IMR-90 (cell line): ENCODE measurements at regions not wholly inside any gene's neighbourhood (a gene's known extent, or its start where the extent isn't known, plus 50 kb on each side); places are given as distances from the start of the nearest gene placed in this dataset.

ENCODE experiments used
- ATAC-seq: fragments of 200-7000 bp; cut with Tn5 transposase; 2 replicates; pipeline ENCODE4 v1.9.1; 2020; ENCODE audit warnings: low read depth, mild to moderate bottlenecking, moderate library complexity
- BruUV-seq: library from RNA; stranded (reverse); fragments of 400-500 nt; replicated peaks from 2 replicates; lab custom pipeline; 2021; lab: Mats Ljungman, UMichigan
- CTCF ChIA-PET: fragments of 300-600 bp; formaldehyde crosslinking; extraction: SDS; loops from one replicate; lab custom pipeline; 2021; ENCODE audit warnings: antibody characterized with exemption; lab: Yijun Ruan, JAX
- POLR2A ChIA-PET: fragments of 300-600 bp; sonication (Branson Sonifier 250); formaldehyde crosslinking; loops from one replicate; lab custom pipeline; 2022; ENCODE audit warnings: antibody characterized with exemption; ENCODE audit not compliant: unreplicated experiment; lab: Charles Lee
- DNase-seq: peaks from one replicate; pipeline ENCODE4 v3.0.0; 2013
- H2AFZ ChIP-seq: replicated peaks from 2 replicates; pipeline ENCODE3; 2013; ENCODE audit warnings: low read length, mild to moderate bottlenecking; ENCODE audit not compliant: poor library complexity
- H2AK5ac ChIP-seq: 2 replicates; pipeline ENCODE4 v1.6.1; 2013; ENCODE audit warnings: low read depth, low read length, inconsistent platforms
- H2AK9ac ChIP-seq: replicated peaks from 2 replicates; pipeline ENCODE3; 2013; ENCODE audit warnings: mild to moderate bottlenecking, low read depth, low read length, moderate library complexity; ENCODE audit not compliant: poor library complexity
- H2BK120ac ChIP-seq: 2 replicates; pipeline ENCODE4 v1.6.1; 2013; ENCODE audit warnings: low read depth, low read length, inconsistent platforms
- H2BK15ac ChIP-seq: 3 replicates; pipeline ENCODE4 v1.6.1; 2013; ENCODE audit warnings: low read depth, low read length, inconsistent platforms
- H2BK20ac ChIP-seq: 2 replicates; pipeline ENCODE4 v1.6.1; 2013; ENCODE audit warnings: low read depth, mild to moderate bottlenecking, inconsistent platforms, low read length, moderate library complexity
- H2BK5ac ChIP-seq: 2 replicates; pipeline ENCODE4 v1.6.1; 2013; ENCODE audit warnings: mild to moderate bottlenecking, low read depth, low read length, inconsistent platforms; ENCODE audit not compliant: poor library complexity, severe bottlenecking
- H3K14ac ChIP-seq: replicated peaks from 2 replicates; pipeline ENCODE4 v1.6.1; 2013; ENCODE audit warnings: low read depth, low read length, inconsistent platforms
- H3K18ac ChIP-seq: 2 replicates; pipeline ENCODE4 v1.6.1; 2013; ENCODE audit warnings: low read depth, low read length, control low read depth
- H3K23ac ChIP-seq: 2 replicates; pipeline ENCODE4 v1.6.1; 2013; ENCODE audit warnings: low read depth, low read length, inconsistent platforms
- H3K27ac ChIP-seq: 2 replicates; pipeline ENCODE4 v1.5.1; 2013; ENCODE audit warnings: mild to moderate bottlenecking, control low read depth, low read length; ENCODE audit not compliant: insufficient read depth
- H3K27me3 ChIP-seq: 2 replicates; pipeline ENCODE4 v1.6.1; 2013; ENCODE audit warnings: low read length; ENCODE audit not compliant: control insufficient read depth, insufficient read depth
- H3K36me3 ChIP-seq: 2 replicates; pipeline ENCODE4 v1.6.1; 2013; ENCODE audit warnings: low read length, mixed read lengths; ENCODE audit not compliant: control insufficient read depth, insufficient read depth
- H3K4ac ChIP-seq: 2 replicates; pipeline ENCODE4 v1.6.1; 2013; ENCODE audit warnings: low read depth, low read length, inconsistent platforms
- H3K4me1 ChIP-seq: 2 replicates; pipeline ENCODE4 v1.6.1; 2013; ENCODE audit warnings: low read length, mixed read lengths; ENCODE audit not compliant: control insufficient read depth, insufficient read depth
- H3K4me2 ChIP-seq: 2 replicates; pipeline ENCODE4 v1.6.1; 2013; ENCODE audit warnings: low read depth, mild to moderate bottlenecking, control low read depth, low read length, moderate library complexity
- H3K4me3 ChIP-seq: 2 replicates; pipeline ENCODE4 v1.5.1; 2013; ENCODE audit warnings: low read depth, mild to moderate bottlenecking, control low read depth, low read length, moderate library complexity; ENCODE audit not compliant: insufficient read depth
- H3K56ac ChIP-seq: 2 replicates; pipeline ENCODE4 v1.6.1; 2013; ENCODE audit warnings: low read length, inconsistent platforms; ENCODE audit not compliant: insufficient read depth; ENCODE audit errors: extremely low read depth
- H3K79me1 ChIP-seq, 2 experiments: 2 replicates each; pipeline ENCODE4 v1.6.1; 2013; ENCODE audit warnings: low read length in 2 of 2, inconsistent platforms in 1 of 2, low read depth in 1 of 2
- H3K9ac ChIP-seq: 2 replicates; pipeline ENCODE4 v1.6.1; 2013; ENCODE audit warnings: low read depth, low read length, control low read depth
- H3K9me1 ChIP-seq: 2 replicates; pipeline ENCODE4 v1.6.1; 2013; ENCODE audit warnings: low read length, inconsistent platforms; ENCODE audit not compliant: insufficient read depth
- H3K9me3 ChIP-seq: 2 replicates; pipeline ENCODE4 v1.6.1; 2013; ENCODE audit warnings: low read length; ENCODE audit not compliant: control insufficient read depth, insufficient read depth
- H4K20me1 ChIP-seq: 2 replicates; pipeline ENCODE4 v1.6.1; 2013; ENCODE audit warnings: low read length, inconsistent platforms; ENCODE audit not compliant: insufficient read depth
- H4K5ac ChIP-seq: 2 replicates; pipeline ENCODE4 v1.6.1; 2013; ENCODE audit warnings: mild to moderate bottlenecking, low read depth, low read length, control low read depth
- H4K8ac ChIP-seq, 2 experiments: 2 replicates each; pipeline ENCODE4 v1.6.1; 2013; ENCODE audit warnings: low read depth in 2 of 2, low read length in 2 of 2, control low read depth in 1 of 2, inconsistent platforms in 1 of 2
- H4K91ac ChIP-seq: 2 replicates; pipeline ENCODE4 v1.6.1; 2013; ENCODE audit warnings: low read depth, low read length, inconsistent platforms; ENCODE audit not compliant: insufficient read depth
- BHLHE40 ChIP-seq: fragments of 150-350 bp; IDR thresholded peaks from 2 replicates; pipeline ENCODE4 v1.6.1; 2016; ENCODE audit warnings: mild to moderate bottlenecking, low read depth, low read length
- CEBPB ChIP-seq: IDR thresholded peaks from 2 replicates; pipeline ENCODE4 v1.6.1; 2012; ENCODE audit warnings: low read depth, low read length, improper control_type of control experiment
- CHD1 ChIP-seq: IDR thresholded peaks from 2 replicates; pipeline ENCODE4 v1.6.1; 2012; ENCODE audit warnings: low read depth, low read length, improper control_type of control experiment
- NFE2L2 ChIP-seq: fragments of 150-350 bp; IDR thresholded peaks from 2 replicates; pipeline ENCODE4 v1.6.1; 2016; ENCODE audit warnings: low read depth, mild to moderate bottlenecking, low read length
- RFX5 ChIP-seq: IDR thresholded peaks from 2 replicates; pipeline ENCODE4 v1.8.0; 2012; ENCODE audit warnings: low read depth, mild to moderate bottlenecking, low read length, moderate library complexity
- SMC3 ChIP-seq: fragments of 150-350 bp; IDR thresholded peaks from 2 replicates; pipeline ENCODE4 v1.6.1; 2016; ENCODE audit warnings: low read depth, mild to moderate bottlenecking, antibody characterized with exemption, low read length, moderate library complexity
- USF2 ChIP-seq: fragments of 150-350 bp; IDR thresholded peaks from 2 replicates; pipeline ENCODE4 v1.6.1; 2017; ENCODE audit warnings: mild to moderate bottlenecking, antibody characterized with exemption, low read length, low read depth
- WGBS, 2 experiments: methylation state at CpG; one replicate each; pipeline versions ENCODE4 v1.1.5 to v1.1.7; 2013; ENCODE audit warnings: missing lambda C conversion rate in 2 of 2; ENCODE audit not compliant: insufficient read length in 1 of 2; ENCODE audit errors: extremely low coverage in 2 of 2; 5-methylcytosine and 5-hydroxymethylcytosine counted together
- dilution Hi-C: fragments of 300-500 bp; cut with HindIII; formaldehyde crosslinking; loops from one replicate; pipeline ENCODE4 v1.14.3; 2018; ENCODE audit warnings: low sequenced_read_pairs; ENCODE audit not compliant: unreplicated experiment
- in situ Hi-C: fragments of 300-500 bp; cut with MboI; formaldehyde crosslinking; loops from 3 replicates; pipeline ENCODE4 v1.14.3; 2019; ENCODE audit warnings: low sequenced_read_pairs, inconsistent platforms, mixed read lengths
- intact Hi-C: fragments of 100-400 bp; cut with micrococcal nuclease; formaldehyde crosslinking; loops from 2 replicates; pipeline ENCODE4 v1.10.0; 2022

- no peaks in the 10 kb centered on the region for H3K4me1 ChIP-seq
- DNase-seq, result no peak
- no peak overlapping the region for H4K91ac ChIP-seq
- H2AK9ac ChIP-seq, result no peak overlapping the region
- no peaks in the 10 kb centered on the region for H4K20me1 ChIP-seq
- no peak overlapping the region for H3K4me3 ChIP-seq
- H3K14ac ChIP-seq, result no peak overlapping the region
- H3K27ac ChIP-seq, result no peak overlapping the region
- WGBS, 2 experiments, result 100% methylated on average over 1 of the region's 4 CpGs; no CpG with 5 or more reads in 1 of the 2 experiments
- no peak overlapping the region for H2BK15ac ChIP-seq
- no peak for ATAC-seq
- H3K4me2 ChIP-seq, result no peak overlapping the region
- intact Hi-C loops (no loop called here), dilution Hi-C loops (no loop called here), in situ Hi-C loops (no loop called here)
- no peak overlapping the region for H2BK120ac ChIP-seq
- H4K8ac ChIP-seq, result no peak overlapping the region
- CTCF ChIA-PET, result no interaction called here
- H3K27me3 ChIP-seq, result peaks cover 10% of the 10 kb centered on the region
- no peaks in the 10 kb centered on the region for H3K79me1 ChIP-seq
- no peaks in the 10 kb centered on the region for H3K9me1 ChIP-seq
- no peak overlapping the region for H3K18ac ChIP-seq
- TF ChIP-seq CEBPB, result no peak
- no peak for TF ChIP-seq USF2
- no peak for TF ChIP-seq BHLHE40
- TF ChIP-seq RFX5, result no peak
- no peak for TF ChIP-seq SMC3
- TF ChIP-seq NFE2L2, result no peak
- TF ChIP-seq CHD1, result no peak
- POLR2A ChIA-PET, result no interaction called here
- no peak overlapping the region for H3K9ac ChIP-seq
- H4K5ac ChIP-seq, result no peak overlapping the region
- no peak overlapping the region for H3K23ac ChIP-seq
- no peak overlapping the region for H3K4ac ChIP-seq
- no peaks in the 10 kb centered on the region for H3K9me3 ChIP-seq
- no peak overlapping the region for H2BK5ac ChIP-seq
- no TSS peak for BruUV-seq
- H3K56ac ChIP-seq, result no peak overlapping the region
- no peaks in the 10 kb centered on the region for H3K36me3 ChIP-seq
- H2BK20ac ChIP-seq, result no peak overlapping the region
- H2AFZ ChIP-seq, result no peak overlapping the region
- no peak overlapping the region for H2AK5ac ChIP-seq
These were observed 666.0 kb downstream of the DIAPH3 start for GRCh38 chr13:59497621-59498247.
